NT2/D1 (cell line): ENCODE measurements at regions not wholly inside any gene's neighbourhood (a gene's known extent, or its start where the extent isn't known, plus 50 kb on each side); places are given as distances from the start of the nearest gene placed in this dataset.

Experiments
- SUZ12 ChIP-seq: IDR thresholded peaks from 2 replicates; pipeline ENCODE4 v1.6.1; 2011; ENCODE audit not compliant: insufficient read length, insufficient read depth; ENCODE audit errors: extremely low read depth
- YY1 ChIP-seq: IDR thresholded peaks from 2 replicates; pipeline ENCODE4 v1.6.1; 2011; ENCODE audit not compliant: insufficient read length, insufficient read depth
- ZNF274 ChIP-seq: IDR thresholded peaks from 2 replicates; pipeline ENCODE4 v1.6.1; 2011; ENCODE audit warnings: mild to moderate bottlenecking, low read depth, low read length

- TF ChIP-seq YY1 = no peak
- no peak for TF ChIP-seq SUZ12
- TF ChIP-seq ZNF274 = no peak
Observed at GRCh38 chr15:81959196-81959595, 86.6 kb downstream of the MEX3B start.
